ENCODE measurements at regions not wholly inside any gene's neighbourhood (a gene's known extent, or its start where the extent isn't known, plus 50 kb on each side); places are given as distances from the start of the nearest gene placed in this dataset.
"Not testable (repeated sequence)": the region's sequence is repeated elsewhere in the genome, so short reads cannot be mapped to it uniquely, and the experiment has no call there.

GRCh38 chr5:56388229-56388985, 155.3 kb upstream of the ANKRD55 start:
- H3K4me3 Mint-ChIP-seq = no peak overlapping the region
- no peaks in the 10 kb centered on the region for H3K27me3 Mint-ChIP-seq
- H3K9me3 Mint-ChIP-seq = peaks cover 4 to 23% (median 16%) of the 10 kb centered on the region in 7 donors
- peaks cover 10 to 14% of the 10 kb centered on the region in 2 donors for H3K36me3 Mint-ChIP-seq
- no peak overlapping the region for H3K27ac Mint-ChIP-seq
- no peak for ATAC-seq (ENCODE audit: low read depth in 2 of 2)
- DNase-seq = no peak
- peaks cover 34 to 48% (median 38%) of the 10 kb centered on the region in 3 donors for H3K4me1 Mint-ChIP-seq

GRCh38 chr5:56386046-56386445, 152.9 kb upstream of the ANKRD55 start:
- Mint-ChIP-seq H3K27me3 (no peaks in the 10 kb centered on the region), H3K4me3 (no peak overlapping the region), H3K9me3 (peaks cover 0 to 9% (median 0%) of the 10 kb centered on the region in 7 donors), H3K4me1 (peaks cover 11 to 39% (median 14%) of the 10 kb centered on the region in 3 donors), H3K36me3 (no peaks in the 10 kb centered on the region), H3K27ac (no peak overlapping the region)
- DNase-seq = no peak
- ATAC-seq (ENCODE audit: low read depth in 2 of 2) = no peak

- no peak overlapping the region for H3K27ac Mint-ChIP-seq
- ATAC-seq (ENCODE audit: low read depth in 2 of 2) = no peak
- peaks cover 0 to 1% (median 0%) of the 10 kb centered on the region in 7 donors for H3K9me3 Mint-ChIP-seq
- H3K36me3 Mint-ChIP-seq = no peaks in the 10 kb centered on the region
- peaks cover 0 to 23% (median 4%) of the 10 kb centered on the region in 3 donors for H3K4me1 Mint-ChIP-seq
- no peak for DNase-seq
- H3K27me3 Mint-ChIP-seq = no peaks in the 10 kb centered on the region
- peak overlapping the region in 1 of 8 donors; percentile 61 for H3K4me3 Mint-ChIP-seq
These were observed 151.1 kb upstream of the ANKRD55 start for GRCh38 chr5:56384186-56384585.

GRCh38 chr5:56383761-56384160, 150.6 kb upstream of the ANKRD55 start:
- Mint-ChIP-seq H3K9me3 (peaks cover 0 to 1% (median 0%) of the 10 kb centered on the region in 7 donors), H3K4me3 (no peak overlapping the region), H3K4me1 (peaks cover 0 to 23% (median 4%) of the 10 kb centered on the region in 3 donors), H3K27ac (no peak overlapping the region), H3K27me3 (no peaks in the 10 kb centered on the region), H3K36me3 (no peaks in the 10 kb centered on the region)
- no peak for DNase-seq
- no peak for ATAC-seq (ENCODE audit: low read depth in 2 of 2)

- no peaks in the 10 kb centered on the region for H3K27me3 Mint-ChIP-seq
These were observed 149.8 kb upstream of the ANKRD55 start for GRCh38 chr5:56382896-56383295.

GRCh38 chr5:56377573-56377972, 144.4 kb upstream of the ANKRD55 start:
- DNase-seq = no peak
- Mint-ChIP-seq H3K27me3 (no peaks in the 10 kb centered on the region), H3K4me3 (no peak overlapping the region), H3K9me3 (peaks cover 4 to 14% (median 7%) of the 10 kb centered on the region in 7 donors), H3K4me1 (peaks cover 2 to 16% (median 3%) of the 10 kb centered on the region in 3 donors), H3K36me3 (peaks cover 6 to 15% of the 10 kb centered on the region in 2 donors), H3K27ac (no peak overlapping the region)
- no peak for ATAC-seq (ENCODE audit: low read depth in 2 of 2)

More at GRCh38 chr5:56382896-56383295, 149.8 kb upstream of the ANKRD55 start:
- Mint-ChIP-seq H3K4me1 (peaks cover 0 to 23% (median 4%) of the 10 kb centered on the region in 3 donors), H3K9me3 (peaks cover 0 to 1% (median 0%) of the 10 kb centered on the region in 7 donors), H3K27ac (no peak overlapping the region), H3K4me3 (no peak overlapping the region), H3K36me3 (no peaks in the 10 kb centered on the region)
- ATAC-seq (ENCODE audit: low read depth in 2 of 2) (no peak), DNase-seq (no peak)

- ATAC-seq (ENCODE audit: low read depth in 2 of 2) (no peak), DNase-seq (no peak)
- peaks cover 2 to 7% (median 3%) of the 10 kb centered on the region in 3 donors for H3K4me1 Mint-ChIP-seq
- H3K27ac Mint-ChIP-seq = no peak overlapping the region
- H3K36me3 Mint-ChIP-seq = peaks cover 6 to 15% of the 10 kb centered on the region in 2 donors
- peaks cover 4 to 14% (median 6%) of the 10 kb centered on the region in 7 donors for H3K9me3 Mint-ChIP-seq
- H3K4me3 Mint-ChIP-seq = no peak overlapping the region
- no peaks in the 10 kb centered on the region for H3K27me3 Mint-ChIP-seq
These were observed 143.0 kb upstream of the ANKRD55 start for GRCh38 chr5:56376128-56376527.

- Mint-ChIP-seq H3K9me3 (peaks cover 4 to 14% (median 6%) of the 10 kb centered on the region in 7 donors), H3K4me3 (no peak overlapping the region), H3K4me1 (peaks cover 2 to 12% (median 3%) of the 10 kb centered on the region in 3 donors), H3K27ac (peak overlapping the region in 2 of 6 donors; percentile 39 to 68), H3K27me3 (no peaks in the 10 kb centered on the region), H3K36me3 (peaks cover 6 to 15% of the 10 kb centered on the region in 2 donors)
- DNase-seq (no peak), ATAC-seq (ENCODE audit: low read depth in 2 of 2) (no peak)
These were observed 141.9 kb upstream of the ANKRD55 start for GRCh38 chr5:56375011-56375410.

GRCh38 chr5:56372491-56372890, 139.4 kb upstream of the ANKRD55 start:
- not testable (repeated sequence) for DNase-seq; H3K27me3 Mint-ChIP-seq; ATAC-seq (ENCODE audit: low read depth in 2 of 2); H3K27ac Mint-ChIP-seq; H3K4me3 Mint-ChIP-seq
- Mint-ChIP-seq H3K36me3 (peaks cover 6 to 15% of the 10 kb centered on the region in 2 donors), H3K4me1 (peaks cover 0 to 12% (median 8%) of the 10 kb centered on the region in 3 donors), H3K9me3 (peaks cover 4 to 14% (median 6%) of the 10 kb centered on the region in 7 donors)

GRCh38 chr5:56369361-56369811, 136.3 kb upstream of the ANKRD55 start:
- DNase-seq = no peak
- Mint-ChIP-seq H3K27me3 (no peaks in the 10 kb centered on the region), H3K27ac (peak overlapping the region in 1 of 6 donors; percentile 36), H3K9me3 (no peaks in the 10 kb centered on the region), H3K4me3 (no peak overlapping the region), H3K36me3 (peaks cover 0 to under 1% of the 10 kb centered on the region in 2 donors), H3K4me1 (peaks cover 3 to 7% (median 7%) of the 10 kb centered on the region in 3 donors)
- no peak for ATAC-seq (ENCODE audit: low read depth in 2 of 2)

GRCh38 chr5:56367748-56368147, 134.6 kb upstream of the ANKRD55 start:
- no peak for ATAC-seq (ENCODE audit: low read depth in 2 of 2)
- no peak for DNase-seq
- H3K36me3 Mint-ChIP-seq = peaks cover 0 to 8% of the 10 kb centered on the region in 2 donors
- H3K4me3 Mint-ChIP-seq = no peak overlapping the region
- peaks cover 0 to 5% (median 0%) of the 10 kb centered on the region in 7 donors for H3K9me3 Mint-ChIP-seq
- H3K4me1 Mint-ChIP-seq = peaks cover 3 to 12% (median 7%) of the 10 kb centered on the region in 3 donors
- no peaks in the 10 kb centered on the region for H3K27me3 Mint-ChIP-seq
- H3K27ac Mint-ChIP-seq = peak overlapping the region in 1 of 6 donors; percentile 62

GRCh38 chr5:56366986-56367385, 133.9 kb upstream of the ANKRD55 start:
- peaks cover 0 to 5% (median 0%) of the 10 kb centered on the region in 7 donors for H3K9me3 Mint-ChIP-seq
- no peak overlapping the region for H3K4me3 Mint-ChIP-seq
- H3K27me3 Mint-ChIP-seq = no peaks in the 10 kb centered on the region
- H3K36me3 Mint-ChIP-seq = peaks cover 0 to 8% of the 10 kb centered on the region in 2 donors
- peak overlapping the region in 1 of 6 donors; percentile 43 for H3K27ac Mint-ChIP-seq
- no peak for ATAC-seq (ENCODE audit: low read depth in 2 of 2)
- no peak for DNase-seq
- H3K4me1 Mint-ChIP-seq = peaks cover 3 to 12% (median 7%) of the 10 kb centered on the region in 3 donors

- peaks cover 0 to 9% (median 2%) of the 10 kb centered on the region in 7 donors for H3K9me3 Mint-ChIP-seq
- no peak for ATAC-seq (ENCODE audit: low read depth in 2 of 2)
These were observed 128.3 kb upstream of the ANKRD55 start for GRCh38 chr5:56361398-56361797.

GRCh38 chr5:56360816-56361215, 127.7 kb upstream of the ANKRD55 start:
- Mint-ChIP-seq H3K36me3 (peaks cover 0 to 8% of the 10 kb centered on the region in 2 donors), H3K4me3 (peak overlapping the region in 2 of 8 donors; percentile 2 to 10), H3K27ac (peak overlapping the region in 2 of 6 donors; percentile 29 to 46), H3K4me1 (peaks cover 17 to 22% (median 22%) of the 10 kb centered on the region in 3 donors), H3K27me3 (no peaks in the 10 kb centered on the region), H3K9me3 (peaks cover 0 to 9% (median 2%) of the 10 kb centered on the region in 7 donors)
- DNase-seq (no peak), ATAC-seq (ENCODE audit: low read depth in 2 of 2) (no peak)

More at GRCh38 chr5:56361398-56361797, 128.3 kb upstream of the ANKRD55 start:
- Mint-ChIP-seq H3K27me3 (no peaks in the 10 kb centered on the region), H3K4me1 (peaks cover 17 to 22% (median 17%) of the 10 kb centered on the region in 3 donors), H3K27ac (peak overlapping the region in 3 of 6 donors; percentile 29 to 63 (median 46)), H3K36me3 (peaks cover 0 to 8% of the 10 kb centered on the region in 2 donors), H3K4me3 (peak overlapping the region in 1 of 8 donors; percentile 22)
- no peak for DNase-seq
